NB4 (cell line): ENCODE measurements at regions not wholly inside any gene's neighbourhood (a gene's known extent, or its start where the extent isn't known, plus 50 kb on each side); places are given as distances from the start of the nearest gene placed in this dataset.

Experiments
- DNase-seq: peaks from one replicate; pipeline ENCODE4 v3.0.0; 2010; ENCODE audit warnings: low read depth
- H3K4me3 ChIP-seq: one replicate; pipeline ENCODE4 v1.5.1; 2011; ENCODE audit warnings: mild to moderate bottlenecking, low read depth, low read length, moderate library complexity
- MYC ChIP-seq: IDR thresholded peaks from 2 replicates; pipeline ENCODE4 v1.6.1; 2011; ENCODE audit warnings: low read depth, low read length
- POLR2A ChIP-seq: IDR thresholded peaks from 2 replicates; pipeline ENCODE4 v1.6.1; 2011; ENCODE audit warnings: mild to moderate bottlenecking; ENCODE audit not compliant: insufficient read length; ENCODE audit errors: extremely low read depth
- TF ChIP-seq, protein P1 (sequence below): IDR thresholded peaks from one replicate; pipeline ENCODE4 v1.5.1; 2012; ENCODE audit warnings: low read depth, low read length
- TF ChIP-seq, protein P2 (sequence below): IDR thresholded peaks from 2 replicates; pipeline ENCODE4 v1.6.1; 2011; ENCODE audit warnings: low read depth, low read length

DNA sequence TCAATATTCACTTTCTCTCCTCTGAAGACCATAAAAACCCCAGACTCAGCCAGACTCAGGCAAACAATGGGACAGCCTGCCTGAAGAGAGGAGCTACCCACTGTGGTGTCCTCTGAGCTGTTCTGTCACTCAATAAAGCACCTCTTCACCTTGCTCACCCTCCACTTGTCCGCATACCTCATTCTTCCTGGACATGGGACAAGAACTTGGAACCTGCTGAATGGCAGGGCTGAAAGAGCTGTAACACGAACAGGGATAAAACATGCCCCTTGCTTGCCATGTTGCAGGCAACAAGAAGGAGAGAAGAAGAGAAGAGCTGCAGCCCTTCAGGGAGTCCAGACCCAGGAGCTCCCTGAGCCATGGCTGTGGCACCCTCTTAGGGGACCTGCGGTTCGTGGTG lies 86.8 kb upstream of the SEMA6A start:
- no peak for DNase-seq
- no peak overlapping the region for H3K4me3 ChIP-seq
- TF ChIP-seq POLR2A = no peak
- TF ChIP-seq, protein P1, sequence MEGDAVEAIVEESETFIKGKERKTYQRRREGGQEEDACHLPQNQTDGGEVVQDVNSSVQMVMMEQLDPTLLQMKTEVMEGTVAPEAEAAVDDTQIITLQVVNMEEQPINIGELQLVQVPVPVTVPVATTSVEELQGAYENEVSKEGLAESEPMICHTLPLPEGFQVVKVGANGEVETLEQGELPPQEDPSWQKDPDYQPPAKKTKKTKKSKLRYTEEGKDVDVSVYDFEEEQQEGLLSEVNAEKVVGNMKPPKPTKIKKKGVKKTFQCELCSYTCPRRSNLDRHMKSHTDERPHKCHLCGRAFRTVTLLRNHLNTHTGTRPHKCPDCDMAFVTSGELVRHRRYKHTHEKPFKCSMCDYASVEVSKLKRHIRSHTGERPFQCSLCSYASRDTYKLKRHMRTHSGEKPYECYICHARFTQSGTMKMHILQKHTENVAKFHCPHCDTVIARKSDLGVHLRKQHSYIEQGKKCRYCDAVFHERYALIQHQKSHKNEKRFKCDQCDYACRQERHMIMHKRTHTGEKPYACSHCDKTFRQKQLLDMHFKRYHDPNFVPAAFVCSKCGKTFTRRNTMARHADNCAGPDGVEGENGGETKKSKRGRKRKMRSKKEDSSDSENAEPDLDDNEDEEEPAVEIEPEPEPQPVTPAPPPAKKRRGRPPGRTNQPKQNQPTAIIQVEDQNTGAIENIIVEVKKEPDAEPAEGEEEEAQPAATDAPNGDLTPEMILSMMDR = no peak
- TF ChIP-seq, protein P2, sequence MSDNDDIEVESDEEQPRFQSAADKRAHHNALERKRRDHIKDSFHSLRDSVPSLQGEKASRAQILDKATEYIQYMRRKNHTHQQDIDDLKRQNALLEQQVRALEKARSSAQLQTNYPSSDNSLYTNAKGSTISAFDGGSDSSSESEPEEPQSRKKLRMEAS = no peak
- TF ChIP-seq MYC = no peak

DNA sequence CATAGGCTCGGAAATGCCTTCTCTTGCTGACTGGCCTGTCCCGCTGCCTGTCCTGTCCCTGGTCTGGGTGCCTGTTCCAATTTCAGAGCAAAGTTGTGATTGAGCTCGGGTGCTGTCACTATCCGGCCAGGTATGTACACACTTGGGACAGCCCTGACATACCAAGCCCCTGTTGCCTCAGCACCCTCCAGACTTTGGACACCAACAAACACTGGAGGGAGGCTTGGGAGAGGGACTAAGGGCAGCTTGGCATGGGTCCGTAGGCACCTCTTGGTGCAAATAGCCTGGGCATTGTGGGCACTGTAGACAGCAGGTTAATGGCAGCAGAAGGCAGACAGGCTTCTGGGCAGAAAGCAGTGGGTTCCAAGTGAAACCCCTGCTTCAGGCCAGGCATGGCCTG lies 86.3 kb upstream of the SEMA6A start:
- TF ChIP-seq POLR2A (no peak), MYC (no peak)
- TF ChIP-seq, protein P1 = no peak
- TF ChIP-seq, protein P2 = no peak
- DNase-seq = no peak
- no peak overlapping the region for H3K4me3 ChIP-seq

DNA sequence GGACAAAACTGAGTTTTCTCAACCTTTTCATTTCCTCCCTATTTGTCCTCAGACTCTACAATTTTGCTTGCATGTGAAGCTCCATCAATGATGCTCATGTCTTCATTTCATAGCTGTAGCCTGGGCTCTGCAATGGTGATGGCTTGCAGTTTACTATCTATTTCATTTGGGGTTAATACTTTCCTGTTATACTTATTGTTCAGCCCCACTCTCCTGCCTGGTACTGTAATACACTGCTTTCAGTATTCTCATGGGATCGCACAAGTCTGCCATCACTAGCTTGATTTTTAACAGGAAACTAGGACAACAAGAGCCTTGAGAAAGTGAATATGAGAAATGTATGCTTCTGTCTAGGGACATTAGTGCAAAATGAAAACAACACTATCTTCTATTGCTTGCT lies 84.2 kb upstream of the SEMA6A start:
- TF ChIP-seq, protein P2 = no peak
- TF ChIP-seq, protein P1 = no peak
- no peak for TF ChIP-seq MYC
- TF ChIP-seq POLR2A = no peak
- no peak for DNase-seq

DNA sequence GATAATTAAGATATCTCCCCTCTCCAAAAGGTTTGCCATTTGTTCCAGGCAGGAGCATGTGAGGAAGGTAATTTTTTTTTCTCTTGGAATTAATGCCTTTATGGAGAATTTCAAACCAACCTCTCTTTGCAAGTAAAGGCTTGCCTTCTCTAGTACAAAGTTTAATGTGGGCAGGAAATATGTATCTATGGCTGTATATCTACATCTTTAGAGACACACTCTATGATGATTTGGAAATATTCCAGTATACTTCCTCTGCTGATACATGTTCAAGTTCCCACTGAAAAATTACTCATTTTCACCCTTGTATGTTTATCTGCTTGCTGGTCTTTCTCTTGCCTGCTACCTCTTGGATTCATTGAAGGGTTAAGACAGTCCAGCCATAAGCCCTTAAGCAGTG lies 83.5 kb upstream of the SEMA6A start:
- no peak overlapping the region for H3K4me3 ChIP-seq
- TF ChIP-seq, protein P1 = no peak
- TF ChIP-seq MYC = no peak
- TF ChIP-seq, protein P2 = no peak
- no peak for TF ChIP-seq POLR2A
- DNase-seq = no peak

More for the DNA sequence above, 84.2 kb upstream of the SEMA6A start:
- H3K4me3 ChIP-seq = no peak overlapping the region

DNA sequence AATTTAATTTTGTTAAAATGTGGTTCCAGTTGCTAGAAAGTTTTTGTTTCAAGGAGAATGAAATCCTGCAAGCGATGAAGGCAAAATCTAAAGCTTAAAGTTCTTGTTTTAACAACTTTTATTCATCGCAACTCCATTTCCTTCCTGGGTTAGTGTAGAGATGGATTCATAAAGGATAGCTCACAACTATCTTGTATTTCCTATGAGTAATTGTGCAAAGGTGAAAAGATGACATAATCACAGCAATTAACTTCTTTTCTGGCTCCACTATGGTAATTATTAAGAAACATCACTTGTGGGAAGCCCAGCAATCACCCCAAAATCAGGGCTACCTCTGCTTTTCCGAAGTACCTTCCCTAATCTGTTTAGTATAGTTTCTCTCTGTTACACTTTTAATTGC lies 80.8 kb upstream of the SEMA6A start:
- no peak overlapping the region for H3K4me3 ChIP-seq
- DNase-seq = no peak
- TF ChIP-seq POLR2A (no peak), MYC (no peak)
- TF ChIP-seq, protein P1 = no peak
- TF ChIP-seq, protein P2 = no peak

DNA sequence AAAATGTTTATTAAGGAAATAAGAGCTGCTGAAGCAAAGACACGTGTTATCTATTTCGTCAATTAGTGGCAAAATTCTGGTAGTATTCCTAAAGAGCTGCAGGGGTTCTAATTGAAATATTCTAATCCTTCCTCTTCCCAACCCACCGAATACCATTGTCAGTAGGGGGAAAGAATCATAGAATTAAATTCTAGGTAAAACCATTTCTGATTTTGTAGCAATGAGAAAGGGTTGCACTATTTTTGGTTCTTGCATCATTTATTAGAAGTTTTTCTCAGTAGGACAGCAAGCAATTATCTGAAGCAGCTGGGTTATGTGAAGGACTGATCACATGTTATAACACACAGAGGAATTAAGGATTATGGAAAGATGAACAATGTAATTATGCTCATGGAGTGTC lies 80.3 kb upstream of the SEMA6A start:
- H3K4me3 ChIP-seq = no peak overlapping the region
- TF ChIP-seq MYC (no peak), POLR2A (no peak)
- TF ChIP-seq, protein P2 = no peak
- no peak for DNase-seq
